GM23338 (cell line): ENCODE measurements at regions not wholly inside any gene's neighbourhood (a gene's known extent, or its start where the extent isn't known, plus 50 kb on each side); places are given as distances from the start of the nearest gene placed in this dataset.

Experiments
- ATAC-seq: fragments of 200-7000 bp; cut with Tn5 transposase; 3 replicates; pipeline ENCODE4 v1.9.1; 2020
- DNase-seq: peaks from one replicate; pipeline ENCODE4 v3.0.0-alpha.2; 2015; ENCODE audit warnings: low spot score
- H2AFZ ChIP-seq: fragments of 200-600 bp; sonication (generic); 2 replicates; pipeline ENCODE4 v1.8.0; 2016; ENCODE audit warnings: antibody characterized with exemption, mild to moderate bottlenecking, moderate library complexity
- H3F3A ChIP-seq: fragments of 200-600 bp; sonication (generic); replicated peaks from 2 replicates; pipeline ENCODE4 v1.8.0; 2017; ENCODE audit warnings: antibody characterized with exemption, mixed run types, low read depth
- H3K27ac ChIP-seq: fragments of 200-600 bp; sonication (generic); 2 replicates; pipeline ENCODE4 v1.6.1; 2016; ENCODE audit warnings: low read depth
- H3K27me3 ChIP-seq: fragments of 200-600 bp; sonication (generic); 2 replicates; pipeline ENCODE4 v1.8.0; 2016; ENCODE audit warnings: mild to moderate bottlenecking, mixed run types, moderate library complexity; ENCODE audit not compliant: insufficient read depth
- H3K36me3 ChIP-seq: fragments of 200-600 bp; sonication (generic); 2 replicates; pipeline ENCODE4 v1.8.0; 2016; ENCODE audit warnings: mild to moderate bottlenecking; ENCODE audit not compliant: insufficient read depth
- H3K4me1 ChIP-seq: fragments of 200-600 bp; sonication (generic); 2 replicates; pipeline ENCODE4 v1.8.0; 2016; ENCODE audit warnings: mild to moderate bottlenecking, moderate library complexity; ENCODE audit not compliant: insufficient read depth
- H3K4me2 ChIP-seq: fragments of 200-600 bp; sonication (generic); 2 replicates; pipeline ENCODE4 v1.7.1; 2017; ENCODE audit warnings: mixed run types
- H3K4me3 ChIP-seq: fragments of 200-600 bp; sonication (generic); 2 replicates; pipeline ENCODE4 v1.6.1; 2016; ENCODE audit warnings: mixed run types
- H3K79me2 ChIP-seq: fragments of 200-600 bp; sonication (generic); replicated peaks from 2 replicates; pipeline ENCODE4 v1.8.0; 2017; ENCODE audit warnings: mild to moderate bottlenecking; ENCODE audit not compliant: insufficient read depth
- H3K9me2 ChIP-seq: fragments of 200-600 bp; sonication (generic); 2 replicates; pipeline ENCODE4 v1.8.0; 2017; ENCODE audit not compliant: insufficient read depth
- H4K20me1 ChIP-seq: fragments of 200-600 bp; sonication (generic); replicated peaks from 2 replicates; pipeline ENCODE4 v1.8.0; 2017; ENCODE audit warnings: mild to moderate bottlenecking; ENCODE audit not compliant: insufficient read depth
- H3K27ac Mint-ChIP-seq: 2 replicates; pipeline ENCODE4 v1.8.0; 2020; ENCODE audit warnings: inconsistent platforms, mild to moderate bottlenecking, moderate library complexity, mixed read lengths
- H3K27me3 Mint-ChIP-seq: 3 replicates; pipeline ENCODE4 v1.8.0; 2022; ENCODE audit warnings: low read depth, mild to moderate bottlenecking, moderate library complexity, mixed read lengths, inconsistent platforms; ENCODE audit not compliant: insufficient read depth, poor library complexity
- H3K36me3 Mint-ChIP-seq: 3 replicates; pipeline ENCODE4 v1.8.0; 2021; ENCODE audit warnings: low read depth, mild to moderate bottlenecking, inconsistent platforms, moderate library complexity, mixed read lengths
- H3K4me1 Mint-ChIP-seq: 3 replicates; pipeline ENCODE4 v1.8.0; 2020; ENCODE audit warnings: mild to moderate bottlenecking, inconsistent platforms, mixed read lengths
- H3K4me3 Mint-ChIP-seq: 3 replicates; pipeline ENCODE4 v1.8.0; 2021; ENCODE audit warnings: moderate library complexity, mild to moderate bottlenecking, inconsistent platforms, mixed read lengths
- H3K9me3 Mint-ChIP-seq: 3 replicates; pipeline ENCODE4 v1.8.0; 2020; ENCODE audit warnings: moderate library complexity, mild to moderate bottlenecking, inconsistent platforms, mixed read lengths
- CREB1 ChIP-seq: fragments of 250-450 bp; sonication (Bioruptor Pico); IDR thresholded peaks from 2 replicates; pipeline ENCODE4 v1.5.0; 2020; ENCODE audit warnings: low read depth, mild to moderate bottlenecking, moderate library complexity
- CTCF ChIP-seq, 2 experiments: fragments of 200-600 bp in 1 of 2; sonication (generic) in 1 of 2; conservative IDR thresholded peaks; 2 replicates each; pipeline versions ENCODE4 v1.5.1 to v1.6.1; 2016 to 2017; ENCODE audit warnings: antibody characterized with exemption in 2 of 2, low read depth in 2 of 2, mild to moderate bottlenecking in 2 of 2, moderate library complexity in 1 of 2
- ETS1 ChIP-seq: IDR thresholded peaks from 2 replicates; pipeline ENCODE4 v1.6.1; 2016; ENCODE audit warnings: antibody characterized with exemption
- EZH2phosphoT487 ChIP-seq: fragments of 200-600 bp; sonication (generic); IDR thresholded peaks from one replicate; pipeline ENCODE4 v1.8.1; 2018; ENCODE audit warnings: antibody characterized with exemption; ENCODE audit not compliant: unreplicated experiment
- POLR2AphosphoS5 ChIP-seq: IDR thresholded peaks from 2 replicates; pipeline ENCODE4 v1.6.1; 2016; ENCODE audit warnings: antibody characterized with exemption, low read depth
- REST ChIP-seq: IDR thresholded peaks from one replicate; pipeline ENCODE4 v1.6.1; 2018; ENCODE audit warnings: antibody characterized with exemption; ENCODE audit not compliant: unreplicated experiment
- ZNF114 ChIP-seq: fragments of 250-450 bp; sonication (Bioruptor Pico); IDR thresholded peaks from 2 replicates; pipeline ENCODE4 v1.5.0; 2020; ENCODE audit warnings: mild to moderate bottlenecking, moderate library complexity
- ZNF331 ChIP-seq: fragments of 250-450 bp; sonication (Bioruptor Pico); IDR thresholded peaks from 2 replicates; pipeline ENCODE4 v1.5.0; 2020; ENCODE audit warnings: low read depth, mild to moderate bottlenecking, moderate library complexity
- ZNF462 ChIP-seq: fragments of 250-450 bp; sonication (Bioruptor Pico); IDR thresholded peaks from 2 replicates; pipeline ENCODE4 v1.5.0; 2020; ENCODE audit warnings: mild to moderate bottlenecking, moderate library complexity

GRCh38 chr2:172297531-172297930 lies 129.9 kb upstream of the ITGA6 start:
- H3K27ac ChIP-seq, result no peak overlapping the region
- no peaks in the 10 kb centered on the region for H3K36me3 Mint-ChIP-seq
- peaks cover 34% of the 10 kb centered on the region for H3K4me1 ChIP-seq
- no peak overlapping the region for H3K4me2 ChIP-seq
- DNase-seq (no peak), ATAC-seq (no peak)
- TF ChIP-seq ZNF331, result no peak
- no peak for TF ChIP-seq REST
- no peak for TF ChIP-seq CREB1
- TF ChIP-seq ZNF462 (CRISPR knock-in tag), result no peak
- TF ChIP-seq ETS1, result no peak
- TF ChIP-seq CTCF (conservative IDR thresholded peaks at IDR 0.05; ENCODE audit: low read depth in 2 of 2), result no peak
- TF ChIP-seq POLR2AphosphoS5, result no peak
- no peak for TF ChIP-seq ZNF114 (CRISPR knock-in tag)
- no peak for TF ChIP-seq EZH2phosphoT487
- H3K27me3 Mint-ChIP-seq, result peaks cover 9% of the 10 kb centered on the region
- H2AFZ ChIP-seq, result no peak overlapping the region
- no peaks in the 10 kb centered on the region for H3K9me2 ChIP-seq
- no peaks in the 10 kb centered on the region for H3K79me2 ChIP-seq
- no peak overlapping the region for H3K4me3 Mint-ChIP-seq
- no peaks in the 10 kb centered on the region for H3K36me3 ChIP-seq
- peaks cover 4% of the 10 kb centered on the region; the same call in 1 of the 3 replicates for H3K9me3 Mint-ChIP-seq
- no peak overlapping the region for H3K4me3 ChIP-seq
- peaks cover 32% of the 10 kb centered on the region for H3K4me1 Mint-ChIP-seq
- no peak overlapping the region for H3K27ac Mint-ChIP-seq
- no peaks in the 10 kb centered on the region for H3F3A ChIP-seq
- no peaks in the 10 kb centered on the region for H4K20me1 ChIP-seq
- peaks cover 38% of the 10 kb centered on the region; the same call in 1 of the 2 replicates for H3K27me3 ChIP-seq
